ENCODE measurements at regions not wholly inside any gene's neighbourhood (a gene's known extent, or its start where the extent isn't known, plus 50 kb on each side); places are given as distances from the start of the nearest gene placed in this dataset.

- Histone ChIP-seq H3K36me3 (ENCODE audit: control insufficient read depth in 2 of 2, extremely low read depth in 1 of 2, insufficient read depth in 2 of 2, low read length in 2 of 2) (no peaks in the 10 kb centered on the region), H3K9me1 (ENCODE audit: control insufficient read depth, extremely low read depth, insufficient read depth, low read length) (no peaks in the 10 kb centered on the region), H3K27ac (ENCODE audit: control insufficient read depth, insufficient read depth, low read length) (no peak overlapping the region), H3K4me1 (ENCODE audit: control insufficient read depth, extremely low read depth, insufficient read depth, low read length) (peaks cover 17% of the 10 kb centered on the region), H3K4me3 (ENCODE audit: control insufficient read depth in 2 of 3, extremely low read depth in 1 of 3, insufficient read depth in 2 of 3, low read depth in 1 of 3, low read length in 3 of 3) (no peak overlapping the region), H2AFZ (ENCODE audit: control insufficient read depth, low read length) (no peak overlapping the region), H3K9ac (ENCODE audit: control insufficient read depth, extremely low read depth, insufficient read depth, low read length) (no peak overlapping the region), H3K27me3 (ENCODE audit: control insufficient read depth, extremely low read depth, insufficient read depth, low read length) (no peaks in the 10 kb centered on the region), H3K79me2 (ENCODE audit: control insufficient read depth, insufficient read depth, low read length) (no peaks in the 10 kb centered on the region), H3K4me2 (ENCODE audit: control insufficient read depth, extremely low read depth, insufficient read depth, low read depth, low read length) (no peak overlapping the region), H3K9me3 (ENCODE audit: control insufficient read depth, low read depth, low read length) (no peaks in the 10 kb centered on the region), H4K20me1 (ENCODE audit: control insufficient read depth, extremely low read depth, insufficient read depth, low read length) (no peaks in the 10 kb centered on the region)
- no peak for TF ChIP-seq EZH2 (IDR thresholded peaks at IDR 0.05; ENCODE audit: low read length)
- TF ChIP-seq CTCF (optimal IDR thresholded peaks at IDR 0.05 in 1 of 3, IDR thresholded peaks at IDR 0.05 in 1 of 3, conservative IDR thresholded peaks at IDR 0.05 in 1 of 3; ENCODE audit: extremely low read depth in 1 of 3, insufficient read depth in 2 of 3, low read length in 3 of 3): no peak
- peak; percentile 76 for FAIRE-seq
- peak; percentile 75 for DNase-seq (ENCODE audit: low read depth, low spot score)
- dilution Hi-C loops (cut with MboI; ENCODE audit: extremely low pct_ligation_motif_present, low sequenced_read_pairs): no loop called here
Measured at GRCh38 chr22:27238935-27239510, 562.5 kb downstream of the MN1 start.

DNA sequence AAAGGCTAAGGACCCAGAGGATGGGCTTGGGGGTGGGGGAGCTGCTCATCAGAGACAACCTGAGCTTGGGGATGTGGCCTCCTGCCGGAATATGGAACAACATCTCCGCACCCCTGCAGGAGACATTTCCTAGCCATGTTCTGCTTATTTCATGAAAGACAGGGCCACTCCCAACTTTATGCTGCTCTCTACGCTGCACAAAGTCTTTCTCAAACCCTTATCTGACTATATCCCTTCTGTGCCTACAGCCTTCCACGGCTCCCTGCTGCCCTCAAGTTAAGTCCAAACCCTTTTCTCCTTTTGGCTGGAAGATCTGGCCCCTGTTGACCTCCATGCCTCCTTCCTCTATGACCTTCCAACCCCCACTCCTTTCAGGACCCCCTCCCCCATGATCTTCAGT is 562.0 kb downstream of the MN1 start:
- H3K9me3 ChIP-seq (ENCODE audit: control insufficient read depth, low read depth, low read length): no peaks in the 10 kb centered on the region
- H3K27me3 ChIP-seq (ENCODE audit: control insufficient read depth, extremely low read depth, insufficient read depth, low read length): no peaks in the 10 kb centered on the region
- H3K4me3 ChIP-seq (ENCODE audit: control insufficient read depth in 2 of 3, extremely low read depth in 1 of 3, insufficient read depth in 2 of 3, low read depth in 1 of 3, low read length in 3 of 3): no peak overlapping the region
- H3K27ac ChIP-seq (ENCODE audit: control insufficient read depth, insufficient read depth, low read length): no peak overlapping the region
- dilution Hi-C loops (cut with MboI; ENCODE audit: extremely low pct_ligation_motif_present, low sequenced_read_pairs): no loop called here
- TF ChIP-seq CTCF (optimal IDR thresholded peaks at IDR 0.05 in 1 of 3, IDR thresholded peaks at IDR 0.05 in 1 of 3, conservative IDR thresholded peaks at IDR 0.05 in 1 of 3; ENCODE audit: extremely low read depth in 1 of 3, insufficient read depth in 2 of 3, low read length in 3 of 3) (no peak), EZH2 (IDR thresholded peaks at IDR 0.05; ENCODE audit: low read length) (no peak)
- no peaks in the 10 kb centered on the region for H4K20me1 ChIP-seq (ENCODE audit: control insufficient read depth, extremely low read depth, insufficient read depth, low read length)
- DNase-seq (ENCODE audit: low read depth, low spot score) (no peak), FAIRE-seq (no peak)
- no peaks in the 10 kb centered on the region for H3K9me1 ChIP-seq (ENCODE audit: control insufficient read depth, extremely low read depth, insufficient read depth, low read length)
- no peak overlapping the region for H2AFZ ChIP-seq (ENCODE audit: control insufficient read depth, low read length)
- peaks cover 17% of the 10 kb centered on the region for H3K4me1 ChIP-seq (ENCODE audit: control insufficient read depth, extremely low read depth, insufficient read depth, low read length)
- no peaks in the 10 kb centered on the region for H3K36me3 ChIP-seq (ENCODE audit: control insufficient read depth in 2 of 2, extremely low read depth in 1 of 2, insufficient read depth in 2 of 2, low read length in 2 of 2)
- H3K9ac ChIP-seq (ENCODE audit: control insufficient read depth, extremely low read depth, insufficient read depth, low read length): no peak overlapping the region
- H3K4me2 ChIP-seq (ENCODE audit: control insufficient read depth, extremely low read depth, insufficient read depth, low read depth, low read length): no peak overlapping the region
- no peaks in the 10 kb centered on the region for H3K79me2 ChIP-seq (ENCODE audit: control insufficient read depth, insufficient read depth, low read length)

All from keratinocyte (primary cell).